ENCODE measurements at regions not wholly inside any gene's neighbourhood (a gene's known extent, or its start where the extent isn't known, plus 50 kb on each side); places are given as distances from the start of the nearest gene placed in this dataset.
"Not testable (repeated sequence)": the region's sequence is repeated elsewhere in the genome, so short reads cannot be mapped to it uniquely, and the experiment has no call there.

GRCh38 chr4:164138521-164138920 is 615.4 kb upstream of the SMIM31 start:
- Histone ChIP-seq H3K4me3 (ENCODE audit: low read depth, low read length) (no peak overlapping the region), H3K27me3 (ENCODE audit: control insufficient read depth, insufficient read depth, low read length) (no peaks in the 10 kb centered on the region), H3K36me3 (ENCODE audit: control insufficient read depth, insufficient read depth, low read length) (no peaks in the 10 kb centered on the region)
- ChIA-PET CTCF (no interaction called here), POLR2A (no interaction called here)
- no peak for DNase-seq (ENCODE audit: low read depth)
- TF ChIP-seq, protein P1, sequence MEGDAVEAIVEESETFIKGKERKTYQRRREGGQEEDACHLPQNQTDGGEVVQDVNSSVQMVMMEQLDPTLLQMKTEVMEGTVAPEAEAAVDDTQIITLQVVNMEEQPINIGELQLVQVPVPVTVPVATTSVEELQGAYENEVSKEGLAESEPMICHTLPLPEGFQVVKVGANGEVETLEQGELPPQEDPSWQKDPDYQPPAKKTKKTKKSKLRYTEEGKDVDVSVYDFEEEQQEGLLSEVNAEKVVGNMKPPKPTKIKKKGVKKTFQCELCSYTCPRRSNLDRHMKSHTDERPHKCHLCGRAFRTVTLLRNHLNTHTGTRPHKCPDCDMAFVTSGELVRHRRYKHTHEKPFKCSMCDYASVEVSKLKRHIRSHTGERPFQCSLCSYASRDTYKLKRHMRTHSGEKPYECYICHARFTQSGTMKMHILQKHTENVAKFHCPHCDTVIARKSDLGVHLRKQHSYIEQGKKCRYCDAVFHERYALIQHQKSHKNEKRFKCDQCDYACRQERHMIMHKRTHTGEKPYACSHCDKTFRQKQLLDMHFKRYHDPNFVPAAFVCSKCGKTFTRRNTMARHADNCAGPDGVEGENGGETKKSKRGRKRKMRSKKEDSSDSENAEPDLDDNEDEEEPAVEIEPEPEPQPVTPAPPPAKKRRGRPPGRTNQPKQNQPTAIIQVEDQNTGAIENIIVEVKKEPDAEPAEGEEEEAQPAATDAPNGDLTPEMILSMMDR (IDR thresholded peaks at IDR 0.05; ENCODE audit: insufficient read depth, low read depth, low read length), result no peak

- no peak for DNase-seq (ENCODE audit: low read depth)
- no peak overlapping the region for H3K4me3 ChIP-seq (ENCODE audit: low read depth, low read length)
- CTCF ChIA-PET, result no interaction called here
- TF ChIP-seq, protein P1 (IDR thresholded peaks at IDR 0.05; ENCODE audit: insufficient read depth, low read depth, low read length), result no peak
- H3K36me3 ChIP-seq (ENCODE audit: control insufficient read depth, insufficient read depth, low read length), result no peaks in the 10 kb centered on the region
- POLR2A ChIA-PET, result no interaction called here
- H3K27me3 ChIP-seq (ENCODE audit: control insufficient read depth, insufficient read depth, low read length), result no peaks in the 10 kb centered on the region
Observed at GRCh38 chr4:164139291-164139690, 614.6 kb upstream of the SMIM31 start.

- CTCF ChIA-PET; H3K27me3 ChIP-seq (ENCODE audit: control insufficient read depth, insufficient read depth, low read length); DNase-seq (ENCODE audit: low read depth); H3K4me3 ChIP-seq (ENCODE audit: low read depth, low read length); POLR2A ChIA-PET; H3K36me3 ChIP-seq (ENCODE audit: control insufficient read depth, insufficient read depth, low read length): not testable (repeated sequence)
Observed at GRCh38 chr4:164141755-164142375, 612.1 kb upstream of the SMIM31 start.

DNA sequence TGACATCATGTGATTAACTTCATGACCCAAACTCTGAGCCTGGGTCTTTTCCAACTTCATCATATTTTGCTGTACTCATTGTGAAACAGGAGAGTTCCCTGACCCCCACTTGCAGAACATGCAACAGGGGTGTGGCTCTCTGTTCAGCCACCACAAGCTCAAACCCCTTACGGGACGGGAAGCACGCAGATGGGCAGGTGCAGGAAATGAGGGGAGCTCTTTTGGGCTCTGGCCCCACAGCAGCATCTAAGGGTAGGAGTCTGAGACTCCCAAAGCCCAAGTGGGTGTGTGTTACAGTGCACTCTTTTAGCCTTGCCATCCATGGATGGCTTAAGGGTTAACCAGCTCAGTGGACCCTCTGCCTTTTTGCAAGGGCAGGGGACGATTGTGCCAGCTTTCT is 599.5 kb upstream of the SMIM31 start:
- TF ChIP-seq, protein P1 (IDR thresholded peaks at IDR 0.05; ENCODE audit: insufficient read depth, low read depth, low read length), result no peak
- POLR2A ChIA-PET, result no interaction called here
- Histone ChIP-seq H3K27me3 (ENCODE audit: control insufficient read depth, insufficient read depth, low read length) (no peaks in the 10 kb centered on the region), H3K36me3 (ENCODE audit: control insufficient read depth, insufficient read depth, low read length) (no peaks in the 10 kb centered on the region), H3K4me3 (ENCODE audit: low read depth, low read length) (no peak overlapping the region)
- no peak for DNase-seq (ENCODE audit: low read depth)
- CTCF ChIA-PET, result no interaction called here

GRCh38 chr4:164169591-164169990 is 584.3 kb upstream of the SMIM31 start:
- CTCF ChIA-PET, result no interaction called here
- no peak for DNase-seq (ENCODE audit: low read depth)
- Histone ChIP-seq H3K36me3 (ENCODE audit: control insufficient read depth, insufficient read depth, low read length) (no peaks in the 10 kb centered on the region), H3K4me3 (ENCODE audit: low read depth, low read length) (no peak overlapping the region), H3K27me3 (ENCODE audit: control insufficient read depth, insufficient read depth, low read length) (no peaks in the 10 kb centered on the region)
- POLR2A ChIA-PET, result no interaction called here
- TF ChIP-seq, protein P1 (IDR thresholded peaks at IDR 0.05; ENCODE audit: insufficient read depth, low read depth, low read length), result no peak

DNA sequence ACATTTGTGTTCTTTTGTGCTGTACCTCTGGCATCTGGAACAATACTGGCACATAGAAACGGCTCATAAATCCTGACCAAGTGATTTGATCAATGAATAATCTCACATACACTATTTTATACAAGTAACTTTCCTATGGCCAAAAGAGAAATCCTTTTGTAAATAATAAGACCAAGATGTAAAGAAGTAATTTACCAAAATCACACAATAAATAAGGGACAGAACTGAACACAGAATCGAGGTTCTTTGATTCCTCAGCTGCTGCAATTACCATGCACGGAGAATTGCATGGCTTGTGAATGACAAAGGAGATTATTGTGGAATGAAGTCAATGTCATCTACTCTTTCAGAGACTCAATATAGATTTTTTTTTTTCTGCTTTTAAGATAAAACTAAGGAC is 576.8 kb upstream of the SMIM31 start:
- POLR2A ChIA-PET, result no interaction called here
- H3K4me3 ChIP-seq (ENCODE audit: low read depth, low read length), result no peak overlapping the region
- CTCF ChIA-PET, result no interaction called here
- no peaks in the 10 kb centered on the region for H3K27me3 ChIP-seq (ENCODE audit: control insufficient read depth, insufficient read depth, low read length)
- DNase-seq (ENCODE audit: low read depth), result no peak
- TF ChIP-seq, protein P1 (IDR thresholded peaks at IDR 0.05; ENCODE audit: insufficient read depth, low read depth, low read length), result no peak
- no peaks in the 10 kb centered on the region for H3K36me3 ChIP-seq (ENCODE audit: control insufficient read depth, insufficient read depth, low read length)

Measured in BJ (cell line).